Thyroid gland (tissue), 4 donors: ENCODE measurements at regions not wholly inside any gene's neighbourhood (a gene's known extent, or its start where the extent isn't known, plus 50 kb on each side); places are given as distances from the start of the nearest gene placed in this dataset.

Experiments used
- DNase-seq, 2 donors: peaks; one replicate each; pipeline ENCODE4 v3.0.0-alpha.2; 2019
- H3K27ac ChIP-seq, 3 donors: fragments of 200-600 bp; sonication (generic); 1 replicate in 2 of 3; 2 replicates in 1 of 3; pipeline ENCODE4 v1.5.1; 2016 to 2019; ENCODE audit warnings: mild to moderate bottlenecking in 1 of 3, moderate library complexity in 1 of 3
- H3K27me3 ChIP-seq: fragments of 200-600 bp; sonication (generic); one replicate; pipeline ENCODE4 v1.5.1; 2019
- H3K36me3 ChIP-seq, 2 donors: fragments of 200-600 bp; sonication (generic); one replicate each; pipeline ENCODE4 v1.5.1; 2016 to 2019
- H3K4me1 ChIP-seq, 2 donors: fragments of 200-600 bp; sonication (generic); one replicate each; pipeline ENCODE4 v1.5.1; 2017 to 2019
- H3K4me3 ChIP-seq, 3 donors: fragments of 200-600 bp; sonication (generic); replicated peaks in 1 of 3; 1 replicate in 2 of 3; 2 replicates in 1 of 3; pipeline ENCODE4 v1.5.1; 2016; ENCODE audit warnings: mild to moderate bottlenecking in 1 of 3
- H3K9me3 ChIP-seq: fragments of 200-600 bp; sonication (generic); one replicate; pipeline ENCODE4 v1.5.1; 2017
- CTCF ChIP-seq, 6 experiments: fragments of 200-600 bp in 3 of 6; fragments of 450-650 bp in 3 of 6; sonication (generic) in 3 of 6; IDR thresholded peaks; one replicate each; pipeline ENCODE4 v1.5.1; 2016 to 2019; ENCODE audit warnings: antibody characterized with exemption in 6 of 6, mild to moderate bottlenecking in 2 of 6, inconsistent platforms in 1 of 6, moderate library complexity in 1 of 6
- POLR2A ChIP-seq, 2 donors: fragments of 450-650 bp; IDR thresholded peaks; one replicate each; pipeline ENCODE4 v1.6.1; 2017; ENCODE audit warnings: antibody characterized with exemption in 2 of 2, mild to moderate bottlenecking in 2 of 2, moderate library complexity in 1 of 2
- WGBS, 2 donors: methylation state at CpG; one replicate each; pipeline ENCODE4 v1.1.5; 2017; 5-methylcytosine and 5-hydroxymethylcytosine counted together
- intact Hi-C: fragments of 100-400 bp; cut with DNase I; formaldehyde crosslinking; loops from one replicate; pipeline ENCODE4 v1.15.1; 2023

GRCh38 chr6:21664314-21665109, 71.0 kb downstream of the SOX4 start:
- Histone ChIP-seq H3K27me3 (peaks cover 11% of the 10 kb centered on the region), H3K4me1 (peaks cover 16 to 32% of the 10 kb centered on the region in 2 donors), H3K9me3 (no peaks in the 10 kb centered on the region), H3K36me3 (no peaks in the 10 kb centered on the region), H3K4me3 (peak overlapping the region in 2 of 3 donors; percentile 25 to 39), H3K27ac (no peak overlapping the region)
- peak; percentile 12 to 22 for DNase-seq
- intact Hi-C loops = no loop called here
- WGBS, 2 donors = 3% methylated on average over 23 to 41 of the region's 73 CpGs
- TF ChIP-seq CTCF (IDR thresholded peaks at IDR 0.05) (no peak), POLR2A (IDR thresholded peaks at IDR 0.05) (no peak)

- Histone ChIP-seq H3K27me3 (peaks cover 11% of the 10 kb centered on the region), H3K9me3 (no peaks in the 10 kb centered on the region), H3K27ac (no peak overlapping the region), H3K4me3 (peak overlapping the region in 1 of 3 donors; percentile 39), H3K36me3 (no peaks in the 10 kb centered on the region), H3K4me1 (peaks cover 16 to 32% of the 10 kb centered on the region in 2 donors)
- WGBS, 2 donors = 3 to 9% methylated on average over 9 of the region's 9 CpGs
- intact Hi-C loops = no loop called here
- DNase-seq = no peak
- no peak for TF ChIP-seq POLR2A (IDR thresholded peaks at IDR 0.05)
- TF ChIP-seq CTCF (IDR thresholded peaks at IDR 0.05) = no peak
Measured at GRCh38 chr6:21665110-21665391, 71.5 kb downstream of the SOX4 start.

GRCh38 chr6:21665392-21666200, 72.0 kb downstream of the SOX4 start:
- H3K4me1 ChIP-seq = peaks cover 16 to 32% of the 10 kb centered on the region in 2 donors
- no peaks in the 10 kb centered on the region for H3K9me3 ChIP-seq
- no peak for TF ChIP-seq POLR2A (IDR thresholded peaks at IDR 0.05)
- H3K36me3 ChIP-seq = no peaks in the 10 kb centered on the region
- H3K4me3 ChIP-seq = peak overlapping the region in 1 of 3 donors; percentile 39
- no peak for DNase-seq
- WGBS, 2 donors = 3 to 4% methylated on average over 31 to 37 of the region's 37 CpGs
- no peak overlapping the region for H3K27ac ChIP-seq
- intact Hi-C loops = no loop called here
- H3K27me3 ChIP-seq = peaks cover 11% of the 10 kb centered on the region

GRCh38 chr6:21666201-21666691, 72.7 kb downstream of the SOX4 start:
- 2% methylated on average over 29 to 33 of the region's 33 CpGs for WGBS, 2 donors
- peak overlapping the region in 1 of 3 donors; percentile 39 for H3K4me3 ChIP-seq
- H3K4me1 ChIP-seq = peaks cover 16 to 32% of the 10 kb centered on the region in 2 donors
- no peaks in the 10 kb centered on the region for H3K36me3 ChIP-seq
- no peak for TF ChIP-seq POLR2A (IDR thresholded peaks at IDR 0.05)
- no peak for TF ChIP-seq CTCF (IDR thresholded peaks at IDR 0.05)
- DNase-seq = peak in 1 of 2 donors; percentile 1
- no peak overlapping the region for H3K27ac ChIP-seq
- intact Hi-C loops = no loop called here
- no peaks in the 10 kb centered on the region for H3K9me3 ChIP-seq
- peaks cover 11% of the 10 kb centered on the region for H3K27me3 ChIP-seq

GRCh38 chr6:21666853-21667681, 73.5 kb downstream of the SOX4 start:
- Histone ChIP-seq H3K9me3 (no peaks in the 10 kb centered on the region), H3K27ac (no peak overlapping the region), H3K27me3 (peaks cover 11% of the 10 kb centered on the region), H3K36me3 (no peaks in the 10 kb centered on the region), H3K4me1 (peaks cover 16 to 32% of the 10 kb centered on the region in 2 donors), H3K4me3 (peak overlapping the region in 1 of 3 donors; percentile 39)
- DNase-seq = no peak
- 20 to 22% methylated on average over 27 of the region's 27 CpGs for WGBS, 2 donors
- intact Hi-C loops = no loop called here
- TF ChIP-seq CTCF (IDR thresholded peaks at IDR 0.05) = no peak
- TF ChIP-seq POLR2A (IDR thresholded peaks at IDR 0.05) = no peak
